SH-SY5Y (cell line): ENCODE measurements at regions not wholly inside any gene's neighbourhood (a gene's known extent, or its start where the extent isn't known, plus 50 kb on each side); places are given as distances from the start of the nearest gene placed in this dataset.

Experiments used
- GATA2 ChIP-seq: IDR thresholded peaks from 2 replicates; pipeline ENCODE4 v1.6.1; 2011; ENCODE audit warnings: mild to moderate bottlenecking, low read depth, low read length
- GATA3 ChIP-seq: IDR thresholded peaks from 2 replicates; pipeline ENCODE4 v1.6.1; 2011; ENCODE audit warnings: low read depth, mild to moderate bottlenecking, low read length, moderate library complexity

DNA sequence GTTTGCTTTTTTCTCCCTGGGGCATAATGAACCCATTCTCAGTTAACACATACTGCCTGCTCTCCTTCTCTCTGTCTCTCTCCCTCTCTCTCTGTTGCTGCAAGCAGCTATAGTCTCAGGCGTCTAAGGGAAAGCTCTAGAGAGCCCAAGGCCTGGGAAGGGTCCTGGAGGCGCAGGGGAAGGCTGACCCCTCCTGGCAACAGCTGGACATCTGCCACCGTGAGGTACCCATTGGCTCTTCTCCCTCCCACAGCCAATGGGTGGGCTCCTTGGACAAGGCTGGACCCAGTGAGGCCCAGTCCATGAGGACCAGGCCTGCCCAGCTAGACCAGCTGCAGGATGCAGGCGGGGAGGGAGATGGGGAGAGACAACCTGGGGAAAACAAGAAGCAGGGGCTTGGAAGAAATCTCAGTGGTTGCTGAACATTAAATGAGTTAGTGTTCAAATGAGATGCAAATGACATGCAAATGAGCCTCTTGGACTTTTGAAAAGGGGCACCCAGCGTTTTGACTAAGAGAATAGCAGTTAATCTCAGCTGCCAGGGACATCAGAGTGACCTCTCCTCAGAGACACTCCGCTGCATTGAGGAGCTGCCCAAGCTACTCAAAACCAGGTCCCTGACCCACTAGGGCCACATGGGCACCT lies 349.7 kb downstream of the BUD13 start:
- TF ChIP-seq GATA2 (no peak), GATA3 (no peak)
